ENCODE measurements at regions not wholly inside any gene's neighbourhood (a gene's known extent, or its start where the extent isn't known, plus 50 kb on each side); places are given as distances from the start of the nearest gene placed in this dataset.

DNA sequence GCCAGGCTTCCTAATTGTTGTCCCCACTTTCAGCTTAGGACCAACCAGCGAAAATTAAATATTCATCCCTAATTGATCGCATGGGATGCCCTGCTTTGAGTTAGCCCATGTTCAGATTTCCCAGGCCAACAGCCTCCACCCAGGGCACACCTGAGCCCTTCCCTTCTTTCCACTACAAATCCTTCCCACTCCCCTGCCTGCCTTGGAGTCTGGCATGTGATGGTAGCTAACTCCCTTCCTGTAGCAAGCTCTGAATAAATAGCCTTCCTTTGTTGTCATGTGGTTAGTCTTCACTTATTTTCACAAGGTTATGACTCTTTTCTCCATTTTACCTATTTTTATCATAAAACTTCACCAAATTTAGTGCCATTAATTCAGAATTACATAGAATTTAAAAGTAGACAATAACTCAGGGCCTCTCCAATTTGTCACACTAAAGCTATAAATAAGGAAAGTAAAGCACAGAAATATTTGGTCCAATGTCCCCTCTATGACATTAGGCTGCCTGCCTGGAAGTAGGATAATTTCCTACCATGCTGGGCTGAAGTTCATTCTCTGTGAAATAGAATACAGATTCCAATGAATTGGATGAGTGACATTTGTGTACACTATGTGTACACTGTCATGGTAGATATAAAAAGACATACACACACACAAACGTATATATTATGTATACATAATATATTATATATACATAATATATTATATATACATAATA is 166.4 kb upstream of the CPEB2 start:
- no peak overlapping the region for H3K9ac ChIP-seq (ENCODE audit: low read length)
- no peaks in the 10 kb centered on the region for H3K9me3 ChIP-seq (replicated peaks; ENCODE audit: insufficient read depth, low read length)
- no peak for DNase-seq
- H3K79me2 ChIP-seq (ENCODE audit: low read length) = no peaks in the 10 kb centered on the region
- no peak overlapping the region for H3K4me3 ChIP-seq (ENCODE audit: low read length)
- H3F3A ChIP-seq (ENCODE audit: insufficient read depth, low read length) = no peaks in the 10 kb centered on the region
- TF ChIP-seq, protein P1, sequence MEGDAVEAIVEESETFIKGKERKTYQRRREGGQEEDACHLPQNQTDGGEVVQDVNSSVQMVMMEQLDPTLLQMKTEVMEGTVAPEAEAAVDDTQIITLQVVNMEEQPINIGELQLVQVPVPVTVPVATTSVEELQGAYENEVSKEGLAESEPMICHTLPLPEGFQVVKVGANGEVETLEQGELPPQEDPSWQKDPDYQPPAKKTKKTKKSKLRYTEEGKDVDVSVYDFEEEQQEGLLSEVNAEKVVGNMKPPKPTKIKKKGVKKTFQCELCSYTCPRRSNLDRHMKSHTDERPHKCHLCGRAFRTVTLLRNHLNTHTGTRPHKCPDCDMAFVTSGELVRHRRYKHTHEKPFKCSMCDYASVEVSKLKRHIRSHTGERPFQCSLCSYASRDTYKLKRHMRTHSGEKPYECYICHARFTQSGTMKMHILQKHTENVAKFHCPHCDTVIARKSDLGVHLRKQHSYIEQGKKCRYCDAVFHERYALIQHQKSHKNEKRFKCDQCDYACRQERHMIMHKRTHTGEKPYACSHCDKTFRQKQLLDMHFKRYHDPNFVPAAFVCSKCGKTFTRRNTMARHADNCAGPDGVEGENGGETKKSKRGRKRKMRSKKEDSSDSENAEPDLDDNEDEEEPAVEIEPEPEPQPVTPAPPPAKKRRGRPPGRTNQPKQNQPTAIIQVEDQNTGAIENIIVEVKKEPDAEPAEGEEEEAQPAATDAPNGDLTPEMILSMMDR (IDR thresholded peaks at IDR 0.05; ENCODE audit: low read length) = no peak
- no peak for TF ChIP-seq EZH2phosphoT487 (IDR thresholded peaks at IDR 0.05; ENCODE audit: low read length)
- no peak for TF ChIP-seq EZH2 (optimal IDR thresholded peaks at IDR 0.05; ENCODE audit: low read depth, low read length)
- H4K20me1 ChIP-seq (ENCODE audit: insufficient read depth, low read length) = no peaks in the 10 kb centered on the region
- H3K36me3 ChIP-seq (replicated peaks; ENCODE audit: insufficient read depth, low read length) = no peaks in the 10 kb centered on the region
- no peaks in the 10 kb centered on the region for H3K9me2 ChIP-seq (replicated peaks; ENCODE audit: insufficient read depth, low read length)
- no peak overlapping the region for H3K4me2 ChIP-seq (ENCODE audit: low read depth, low read length)
- no peak overlapping the region for H2AFZ ChIP-seq (ENCODE audit: low read length)
- no peak overlapping the region for H3K27ac ChIP-seq (ENCODE audit: low read length)
- no peaks in the 10 kb centered on the region for H3K4me1 ChIP-seq (ENCODE audit: low read length)
- H3K27me3 ChIP-seq (replicated peaks; ENCODE audit: insufficient read depth, low read length) = no peaks in the 10 kb centered on the region

DNA sequence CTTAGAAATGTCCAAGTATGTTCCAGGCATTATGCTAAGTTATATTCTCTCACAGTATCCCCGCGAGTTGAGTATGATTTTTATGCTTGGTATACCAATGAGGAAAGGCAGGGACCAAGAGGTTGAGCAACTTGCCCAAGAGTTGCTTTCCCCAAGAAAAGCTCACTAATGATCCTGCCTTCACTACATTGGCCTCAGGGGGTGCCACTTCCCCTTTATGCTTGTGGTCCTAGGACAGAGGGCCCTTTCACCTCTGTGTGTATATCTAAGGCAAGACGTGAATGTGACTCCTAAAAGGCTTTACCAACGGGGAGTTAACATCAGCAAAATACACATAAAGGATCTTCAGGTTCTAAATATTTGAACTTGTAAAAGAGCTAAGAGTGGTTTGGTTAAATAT is 164.4 kb upstream of the CPEB2 start:
- H3F3A ChIP-seq (ENCODE audit: insufficient read depth, low read length) = no peaks in the 10 kb centered on the region
- H3K36me3 ChIP-seq (replicated peaks; ENCODE audit: insufficient read depth, low read length) = no peaks in the 10 kb centered on the region
- no peaks in the 10 kb centered on the region for H4K20me1 ChIP-seq (ENCODE audit: insufficient read depth, low read length)
- H3K9ac ChIP-seq (ENCODE audit: low read length) = no peak overlapping the region
- H3K4me3 ChIP-seq (ENCODE audit: low read length) = no peak overlapping the region
- no peaks in the 10 kb centered on the region for H3K79me2 ChIP-seq (ENCODE audit: low read length)
- H3K27me3 ChIP-seq (replicated peaks; ENCODE audit: insufficient read depth, low read length) = no peaks in the 10 kb centered on the region
- no peaks in the 10 kb centered on the region for H3K9me3 ChIP-seq (replicated peaks; ENCODE audit: insufficient read depth, low read length)
- H3K9me2 ChIP-seq (replicated peaks; ENCODE audit: insufficient read depth, low read length) = no peaks in the 10 kb centered on the region
- H3K4me2 ChIP-seq (ENCODE audit: low read depth, low read length) = no peak overlapping the region
- no peak for DNase-seq
- H3K27ac ChIP-seq (ENCODE audit: low read length) = no peak overlapping the region
- H2AFZ ChIP-seq (ENCODE audit: low read length) = no peak overlapping the region
- TF ChIP-seq EZH2phosphoT487 (IDR thresholded peaks at IDR 0.05; ENCODE audit: low read length) (no peak), EZH2 (optimal IDR thresholded peaks at IDR 0.05; ENCODE audit: low read depth, low read length) (no peak)
- TF ChIP-seq, protein P1 (IDR thresholded peaks at IDR 0.05; ENCODE audit: low read length) = no peak
- no peaks in the 10 kb centered on the region for H3K4me1 ChIP-seq (ENCODE audit: low read length)

DNA sequence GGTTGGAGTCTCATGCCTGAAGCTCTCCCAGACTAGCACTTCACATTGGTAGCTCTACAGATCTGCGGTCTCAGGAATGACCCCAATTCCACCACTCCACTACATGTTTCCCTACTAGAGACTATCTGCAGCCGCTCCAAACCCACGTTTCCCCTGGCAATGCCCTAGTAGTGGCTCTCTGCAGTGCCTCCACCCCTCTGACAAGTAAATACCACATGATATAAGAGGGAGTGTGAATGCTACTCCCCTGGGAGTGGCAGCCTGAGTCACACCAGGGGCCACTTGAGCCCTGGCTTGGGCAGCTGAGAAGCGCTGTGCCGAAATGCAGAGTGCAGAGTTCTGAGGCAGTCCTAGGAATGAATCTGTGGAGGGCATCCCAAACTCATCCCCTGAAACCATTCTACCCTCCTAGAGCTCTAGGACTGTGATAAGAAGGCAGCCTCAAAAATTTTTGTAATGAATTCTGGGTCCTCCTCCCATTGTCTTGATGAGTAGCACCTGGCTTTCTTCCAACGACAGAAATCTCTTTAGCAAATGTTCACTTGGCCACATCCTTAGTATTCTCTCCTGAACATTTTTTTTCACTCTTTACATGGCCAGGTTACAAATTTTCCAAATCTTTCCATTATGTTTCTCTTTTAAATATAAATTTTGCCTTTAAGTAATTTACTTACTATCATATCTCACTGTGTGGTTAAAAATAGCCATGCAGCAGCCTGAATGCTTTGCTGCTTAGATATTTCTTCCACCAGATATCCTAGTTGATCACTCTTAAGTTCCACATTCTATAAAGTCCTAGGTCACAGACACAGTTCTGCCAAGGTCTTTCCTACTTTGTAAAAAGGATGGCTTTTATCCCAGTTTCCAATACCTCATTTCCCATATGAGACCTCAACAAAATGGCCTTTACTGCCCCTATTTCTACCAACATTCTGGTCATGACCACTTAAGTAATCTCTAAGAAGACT is 160.2 kb upstream of the CPEB2 start:
- no peak overlapping the region for H3K9ac ChIP-seq (ENCODE audit: low read length)
- no peaks in the 10 kb centered on the region for H3K9me2 ChIP-seq (replicated peaks; ENCODE audit: insufficient read depth, low read length)
- no peak overlapping the region for H3K27ac ChIP-seq (ENCODE audit: low read length)
- H3K4me1 ChIP-seq (ENCODE audit: low read length) = no peaks in the 10 kb centered on the region
- H3F3A ChIP-seq (ENCODE audit: insufficient read depth, low read length) = no peaks in the 10 kb centered on the region
- no peaks in the 10 kb centered on the region for H3K27me3 ChIP-seq (replicated peaks; ENCODE audit: insufficient read depth, low read length)
- DNase-seq = no peak
- H3K36me3 ChIP-seq (replicated peaks; ENCODE audit: insufficient read depth, low read length) = no peaks in the 10 kb centered on the region
- TF ChIP-seq, protein P1 (IDR thresholded peaks at IDR 0.05; ENCODE audit: low read length) = no peak
- TF ChIP-seq EZH2 (optimal IDR thresholded peaks at IDR 0.05; ENCODE audit: low read depth, low read length) (no peak), EZH2phosphoT487 (IDR thresholded peaks at IDR 0.05; ENCODE audit: low read length) (no peak)
- H3K4me3 ChIP-seq (ENCODE audit: low read length) = no peak overlapping the region
- H3K4me2 ChIP-seq (ENCODE audit: low read depth, low read length) = no peak overlapping the region
- no peaks in the 10 kb centered on the region for H4K20me1 ChIP-seq (ENCODE audit: insufficient read depth, low read length)
- H3K9me3 ChIP-seq (replicated peaks; ENCODE audit: insufficient read depth, low read length) = no peaks in the 10 kb centered on the region
- no peaks in the 10 kb centered on the region for H3K79me2 ChIP-seq (ENCODE audit: low read length)
- H2AFZ ChIP-seq (ENCODE audit: low read length) = no peak overlapping the region

All from MM.1S (cell line).